HG02870 (cell line): ENCODE measurements at regions not wholly inside any gene's neighbourhood (a gene's known extent, or its start where the extent isn't known, plus 50 kb on each side); places are given as distances from the start of the nearest gene placed in this dataset.

Experiments
- ATAC-seq: cut with Tn5 transposase; IDR thresholded peaks from one replicate; pipeline ENCODE4 v1.9.1; 2021; ENCODE audit warnings: mild to moderate bottlenecking, moderate library complexity; ENCODE audit not compliant: unreplicated experiment

DNA sequence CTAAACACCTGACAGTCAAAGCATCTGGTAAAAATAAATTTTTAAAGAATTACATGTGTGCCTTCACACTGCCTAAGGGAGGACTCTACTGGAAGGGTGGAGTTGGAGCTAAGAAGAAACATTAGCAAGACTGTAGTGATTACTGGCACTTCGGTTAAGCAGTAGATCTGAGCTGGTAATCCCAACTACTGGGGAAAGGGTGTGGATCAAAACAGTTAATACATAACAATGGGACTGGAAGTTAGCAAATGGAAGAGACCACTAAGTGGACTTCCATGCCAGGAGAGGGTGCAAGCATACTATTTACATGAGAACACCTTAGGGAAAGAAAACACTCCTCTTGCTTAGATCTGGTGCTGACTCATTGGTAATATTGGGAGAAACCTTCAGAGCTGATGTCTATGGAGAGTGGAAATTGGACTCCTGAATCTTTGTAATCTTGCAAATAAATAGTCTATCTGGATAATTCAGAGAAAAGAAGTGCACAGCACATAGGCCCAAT, 519.6 kb upstream of the LINC00305 start:
- ATAC-seq: no peak

- no peak for ATAC-seq
Measured at GRCh38 chr18:64663086-64663485, 514.2 kb upstream of the LINC00305 start.

GRCh38 chr18:64659196-64659595, 510.3 kb upstream of the LINC00305 start:
- no peak for ATAC-seq

- ATAC-seq: no peak
Measured at GRCh38 chr18:64653068-64653467, 504.2 kb upstream of the LINC00305 start.

- ATAC-seq: no peak
Measured at GRCh38 chr18:64650068-64650467, 501.2 kb upstream of the LINC00305 start.

- ATAC-seq: no peak
Measured at GRCh38 chr18:64645753-64646152, 496.9 kb upstream of the LINC00305 start.

GRCh38 chr18:64639536-64639935, 490.6 kb upstream of the LINC00305 start:
- ATAC-seq: no peak

- ATAC-seq: no peak
Measured at GRCh38 chr18:64620971-64621560, 472.2 kb upstream of the LINC00305 start.

GRCh38 chr18:64618390-64618789, 469.5 kb upstream of the LINC00305 start:
- no peak for ATAC-seq

- ATAC-seq: no peak
Measured at GRCh38 chr18:64615021-64615420, 466.1 kb upstream of the LINC00305 start.

- no peak for ATAC-seq
Measured at GRCh38 chr18:64614446-64614845, 465.6 kb upstream of the LINC00305 start.

DNA sequence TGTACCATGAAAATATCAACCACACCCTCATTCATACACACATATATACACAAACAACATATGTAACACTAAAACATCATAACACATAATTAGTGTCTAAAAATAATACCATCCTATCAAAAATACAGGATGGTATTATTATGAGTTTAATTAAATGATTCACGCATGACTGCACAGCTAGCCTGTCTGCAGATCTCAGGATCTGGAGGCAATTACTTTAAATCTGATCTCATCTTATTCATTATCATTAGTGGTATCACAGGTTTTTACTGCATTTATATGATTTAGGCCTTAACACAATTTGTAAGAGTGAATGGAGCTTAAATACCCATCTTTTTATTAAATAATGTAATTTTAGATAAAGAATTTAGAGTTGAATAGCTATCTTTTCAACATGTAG, 443.4 kb upstream of the LINC00305 start:
- no peak for ATAC-seq

- no peak for ATAC-seq
Measured at GRCh38 chr18:64589000-64589399, 440.1 kb upstream of the LINC00305 start.

DNA sequence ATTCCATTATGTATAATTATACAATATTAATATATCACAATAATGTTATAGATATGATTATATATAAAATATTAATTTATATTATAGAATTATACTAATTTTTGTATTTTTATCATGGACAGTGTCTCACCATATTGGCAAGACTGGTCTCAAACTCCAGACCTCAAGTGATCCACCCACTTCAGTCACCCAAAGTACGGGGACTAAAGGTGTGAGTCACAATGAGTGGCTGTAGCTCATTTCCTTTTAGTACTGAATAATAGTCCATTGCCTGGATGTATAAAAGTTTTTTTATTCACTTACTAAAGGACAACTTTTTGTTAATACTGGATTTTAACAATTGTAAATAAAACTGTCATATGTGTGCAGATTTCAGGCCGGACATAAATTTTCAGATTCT, 417.6 kb upstream of the LINC00305 start:
- no peak for ATAC-seq

- no peak for ATAC-seq
Measured at GRCh38 chr18:64562651-64563050, 413.8 kb upstream of the LINC00305 start.

GRCh38 chr18:64546451-64546850, 397.6 kb upstream of the LINC00305 start:
- no peak for ATAC-seq

- ATAC-seq: no peak
Measured at GRCh38 chr18:64539847-64540246, 391.0 kb upstream of the LINC00305 start.

- ATAC-seq: no peak
Measured at GRCh38 chr18:64528646-64529045, 379.8 kb upstream of the LINC00305 start.

DNA sequence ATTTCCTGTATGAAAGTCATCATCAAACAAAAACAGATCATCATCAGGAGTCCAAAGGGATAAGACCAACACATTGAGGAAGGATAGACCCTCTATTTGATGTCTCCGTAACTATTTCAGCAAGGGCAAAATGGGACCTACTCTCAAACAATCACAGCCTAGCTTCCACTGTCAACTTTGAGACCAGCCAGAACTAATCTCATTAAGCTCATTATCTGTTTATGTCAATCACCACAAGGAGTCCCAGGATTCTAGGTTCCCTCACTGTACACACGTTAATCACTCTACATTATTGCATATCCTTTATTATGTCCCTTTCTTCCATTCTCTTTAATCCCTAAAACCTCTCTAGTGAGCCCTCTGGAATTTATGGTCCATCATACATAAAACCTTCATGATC, 370.3 kb upstream of the LINC00305 start:
- ATAC-seq: no peak

DNA sequence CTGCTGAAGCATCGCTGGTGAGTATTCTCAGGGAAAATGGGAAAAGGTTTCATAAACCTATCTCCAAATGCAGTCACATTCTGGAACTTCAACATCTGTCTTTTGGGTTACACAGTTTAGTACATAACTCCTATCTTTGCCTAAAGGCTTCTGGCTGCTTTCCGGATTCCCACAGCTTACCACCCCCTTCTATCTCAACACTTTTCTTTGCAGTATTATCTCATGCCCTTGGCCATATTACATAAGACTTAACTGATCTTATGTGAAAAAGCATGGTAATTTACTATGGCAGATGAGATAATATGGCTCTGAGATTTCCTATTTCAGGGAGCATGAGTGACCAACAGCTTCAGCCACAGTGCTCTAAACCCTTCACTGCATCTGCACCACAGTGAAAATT, 369.3 kb upstream of the LINC00305 start:
- ATAC-seq: no peak

GRCh38 chr18:64513401-64513800, 364.5 kb upstream of the LINC00305 start:
- no peak for ATAC-seq

GRCh38 chr18:64490207-64490606, 341.3 kb upstream of the LINC00305 start:
- no peak for ATAC-seq

GRCh38 chr18:64488698-64489097, 339.8 kb upstream of the LINC00305 start:
- ATAC-seq: no peak
